PC-3 (cell line): ENCODE measurements at regions not wholly inside any gene's neighbourhood (a gene's known extent, or its start where the extent isn't known, plus 50 kb on each side); places are given as distances from the start of the nearest gene placed in this dataset.

Experiments used
- ATAC-seq: fragments of 200-7000 bp; cut with Tn5 transposase; 2 replicates; pipeline ENCODE4 v1.9.1; 2020; ENCODE audit warnings: mild to moderate bottlenecking, moderate library complexity
- BruUV-seq: library from RNA; stranded (reverse); fragments of 400-500 nt; replicated peaks from 2 replicates; lab custom pipeline; 2021; lab: Mats Ljungman, UMichigan
- CTCF ChIA-PET: fragments of 300-600 bp; sonication (Branson Sonifier 250); formaldehyde crosslinking; loops from one replicate; lab custom pipeline; 2022; ENCODE audit warnings: antibody characterized with exemption; lab: Charles Lee
- POLR2A ChIA-PET: fragments of 300-600 bp; sonication (Branson Sonifier 250); formaldehyde crosslinking; loops from one replicate; lab custom pipeline; 2022; ENCODE audit warnings: antibody characterized with exemption; ENCODE audit not compliant: unreplicated experiment; lab: Charles Lee
- DNase-seq: peaks from one replicate; pipeline ENCODE4 v3.0.0-alpha.2; 2015
- H2AFZ ChIP-seq: fragments of 300-600 bp; sonication (generic); 2 replicates; pipeline ENCODE4 v1.6.0; 2016; ENCODE audit warnings: antibody characterized with exemption, low read length
- H3F3A ChIP-seq: fragments of 300-600 bp; sonication (generic); one replicate; pipeline ENCODE4 v1.6.0; 2017; ENCODE audit warnings: antibody characterized with exemption, low read length, control low read depth, mild to moderate bottlenecking; ENCODE audit not compliant: unreplicated experiment
- H3K27ac ChIP-seq: fragments of 300-600 bp; sonication (generic); 2 replicates; pipeline ENCODE4 v1.5.1; 2016; ENCODE audit warnings: mild to moderate bottlenecking, low read length
- H3K27me3 ChIP-seq: fragments of 300-600 bp; sonication (generic); 2 replicates; pipeline ENCODE4 v1.6.1; 2016; ENCODE audit warnings: low read length, mixed read lengths
- H3K36me3 ChIP-seq: fragments of 300-600 bp; sonication (generic); 2 replicates; pipeline ENCODE4 v1.6.1; 2016; ENCODE audit warnings: low read depth, mixed run types, low read length, mixed read lengths
- H3K4me1 ChIP-seq: fragments of 300-600 bp; sonication (generic); 2 replicates; pipeline ENCODE4 v1.5.1; 2016; ENCODE audit warnings: low read length; ENCODE audit not compliant: insufficient read depth
- H3K4me2 ChIP-seq: fragments of 300-600 bp; sonication (generic); 2 replicates; pipeline ENCODE4 v1.6.0; 2016; ENCODE audit warnings: low read length
- H3K4me3 ChIP-seq: fragments of 300-600 bp; sonication (generic); 2 replicates; pipeline ENCODE4 v1.5.1; 2016; ENCODE audit warnings: mild to moderate bottlenecking, low read length, mixed read lengths
- H3K79me2 ChIP-seq: fragments of 300-600 bp; sonication (generic); 2 replicates; pipeline ENCODE4 v1.6.1; 2017; ENCODE audit warnings: low read length, mixed read lengths
- H3K9ac ChIP-seq: fragments of 300-600 bp; sonication (generic); 2 replicates; pipeline ENCODE4 v1.6.0; 2016; ENCODE audit warnings: mild to moderate bottlenecking, low read length
- H3K9me2 ChIP-seq: fragments of 300-600 bp; sonication (generic); replicated peaks from 2 replicates; pipeline ENCODE4 v1.6.1; 2016; ENCODE audit warnings: mixed run types, low read length, mixed read lengths
- H3K9me3 ChIP-seq: fragments of 300-600 bp; sonication (generic); 2 replicates; pipeline ENCODE4 v1.6.1; 2016; ENCODE audit warnings: low read length, mixed read lengths
- H4K20me1 ChIP-seq: fragments of 300-600 bp; sonication (generic); 2 replicates; pipeline ENCODE4 v1.6.1; 2016; ENCODE audit warnings: low read length, mixed read lengths
- CTCF ChIP-seq: fragments of 300-600 bp; sonication (generic); conservative IDR thresholded peaks from 2 replicates; pipeline ENCODE4 v1.5.1; 2017; ENCODE audit warnings: antibody characterized with exemption, low read depth, mild to moderate bottlenecking, low read length
- EZH2 ChIP-seq: fragments of 300-600 bp; sonication (generic); IDR thresholded peaks from one replicate; pipeline ENCODE4 v1.6.1; 2017; ENCODE audit warnings: antibody characterized with exemption, mild to moderate bottlenecking, low read length; ENCODE audit not compliant: unreplicated experiment
- EZH2phosphoT487 ChIP-seq: fragments of 300-600 bp; sonication (generic); IDR thresholded peaks from 2 replicates; pipeline ENCODE4 v1.6.1; 2018; ENCODE audit warnings: mild to moderate bottlenecking, antibody characterized with exemption, low read length, borderline replicate concordance
- intact Hi-C: fragments of 100-400 bp; cut with micrococcal nuclease; formaldehyde crosslinking; loops from 2 replicates; pipeline ENCODE4 v1.9.0; 2023

- no peak overlapping the region for H3K27ac ChIP-seq
- H3K4me3 ChIP-seq = no peak overlapping the region
- BruUV-seq = no TSS peak
- peaks cover 12% of the 10 kb centered on the region; the same call in 1 of the 2 replicates for H3K4me1 ChIP-seq
- no peaks in the 10 kb centered on the region for H3K27me3 ChIP-seq
- ATAC-seq (no peak), DNase-seq (no peak)
- H4K20me1 ChIP-seq = no peaks in the 10 kb centered on the region
- no peak overlapping the region for H2AFZ ChIP-seq
- H3K9ac ChIP-seq = no peak overlapping the region
- no peaks in the 10 kb centered on the region for H3F3A ChIP-seq
- no peaks in the 10 kb centered on the region for H3K9me2 ChIP-seq
- ChIA-PET POLR2A (no interaction called here), CTCF (no interaction called here)
- no peak for TF ChIP-seq CTCF
- TF ChIP-seq EZH2phosphoT487 = no peak
- H3K36me3 ChIP-seq = 0 out of 2 replicates have a peak, but pooled peaks cover 3% of the 10 kb centered on the region
- no peak overlapping the region for H3K4me2 ChIP-seq
- no peaks in the 10 kb centered on the region for H3K79me2 ChIP-seq
- H3K9me3 ChIP-seq = peaks cover 5% of the 10 kb centered on the region; the same call in 1 of the 2 replicates
- intact Hi-C loops = loop anchor here (10.0 kb wide), 1 partner anchor 132 kb away; no protein-coding TSS in a partner anchor
These were observed 367.3 kb downstream of the KCNRG start for GRCh38 chr13:50382511-50382910.

DNA sequence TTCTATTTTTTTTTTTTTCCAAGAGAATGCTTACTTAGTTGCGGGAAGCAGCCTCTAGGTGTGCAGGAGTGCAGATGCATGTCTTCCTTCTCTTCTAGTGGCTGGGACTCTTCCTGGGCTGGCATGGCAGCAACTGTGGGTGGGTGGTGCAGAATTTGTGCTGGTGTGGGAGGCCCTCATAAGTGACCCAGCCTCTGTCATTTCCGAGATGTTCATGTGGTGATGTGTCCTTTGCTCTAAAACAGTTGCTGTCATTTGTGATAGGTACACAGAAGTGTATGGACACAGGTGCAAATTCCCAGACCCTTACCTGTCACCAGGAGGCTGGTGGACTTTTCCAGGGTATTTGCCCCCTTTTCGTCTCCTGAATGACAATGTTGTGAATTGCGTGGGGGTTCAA is 367.7 kb downstream of the KCNRG start:
- 0 out of 2 replicates have a peak, but pooled peaks cover 3% of the 10 kb centered on the region for H3K36me3 ChIP-seq
- intact Hi-C loops = loop anchor here (10.0 kb wide), 1 partner anchor 132 kb away; no protein-coding TSS in a partner anchor
- no peaks in the 10 kb centered on the region for H3K79me2 ChIP-seq
- no peaks in the 10 kb centered on the region for H4K20me1 ChIP-seq
- H3K27me3 ChIP-seq = no peaks in the 10 kb centered on the region
- no TSS peak for BruUV-seq
- H3F3A ChIP-seq = no peaks in the 10 kb centered on the region
- ChIA-PET CTCF (no interaction called here), POLR2A (no interaction called here)
- DNase-seq (no peak), ATAC-seq (no peak)
- peaks cover 12% of the 10 kb centered on the region; the same call in 1 of the 2 replicates for H3K4me1 ChIP-seq
- H3K9me2 ChIP-seq = no peaks in the 10 kb centered on the region
- H3K4me3 ChIP-seq = no peak overlapping the region
- H3K27ac ChIP-seq = no peak overlapping the region
- H2AFZ ChIP-seq = no peak overlapping the region
- no peak overlapping the region for H3K9ac ChIP-seq
- no peak overlapping the region for H3K4me2 ChIP-seq
- TF ChIP-seq EZH2 (no peak), CTCF (no peak), EZH2phosphoT487 (no peak)
- H3K9me3 ChIP-seq = peaks cover 5% of the 10 kb centered on the region; the same call in 1 of the 2 replicates

DNA sequence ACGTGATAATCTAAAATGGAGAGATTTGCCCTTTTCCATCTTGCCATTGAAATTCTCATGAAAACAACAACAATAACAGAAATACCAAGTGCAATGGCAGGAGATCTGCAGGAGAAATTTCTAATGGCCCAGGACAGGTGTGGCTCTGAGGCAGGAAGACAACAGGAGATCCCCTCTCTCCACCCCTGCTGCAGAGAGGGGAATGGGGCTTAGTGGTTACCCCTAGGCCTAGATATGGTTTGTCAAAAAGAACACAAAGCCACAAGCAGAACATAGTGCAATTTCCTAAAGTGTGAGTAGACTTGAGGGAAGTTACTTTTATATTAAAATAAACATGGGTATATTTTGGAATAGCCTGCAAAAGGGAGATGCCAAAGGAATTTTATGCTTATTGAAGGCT is 369.5 kb downstream of the KCNRG start:
- POLR2A ChIA-PET = no interaction called here
- no peaks in the 10 kb centered on the region for H3K79me2 ChIP-seq
- CTCF ChIA-PET = no interaction called here
- BruUV-seq = no TSS peak
- H3K9me2 ChIP-seq = no peaks in the 10 kb centered on the region
- no peak overlapping the region for H3K27ac ChIP-seq
- no peak for DNase-seq
- H3K4me1 ChIP-seq = peaks cover 12% of the 10 kb centered on the region; the same call in 1 of the 2 replicates
- intact Hi-C loops = loop anchor here (10.0 kb wide), 1 partner anchor 130 kb away; no protein-coding TSS in a partner anchor
- H3K9ac ChIP-seq = no peak overlapping the region
- H3K36me3 ChIP-seq = 0 out of 2 replicates have a peak, but pooled peaks cover 3% of the 10 kb centered on the region
- no peak overlapping the region for H3K4me2 ChIP-seq
- no peak for TF ChIP-seq EZH2phosphoT487
- no peak for TF ChIP-seq EZH2
- no peak for TF ChIP-seq CTCF
- H2AFZ ChIP-seq = no peak overlapping the region
- H3K4me3 ChIP-seq = no peak overlapping the region
- no peak for ATAC-seq
- H3F3A ChIP-seq = no peaks in the 10 kb centered on the region
- H3K27me3 ChIP-seq = no peaks in the 10 kb centered on the region
- H3K9me3 ChIP-seq = peaks cover 5% of the 10 kb centered on the region; the same call in 1 of the 2 replicates
- no peaks in the 10 kb centered on the region for H4K20me1 ChIP-seq
